Heart left ventricle (tissue), 13 donors: ENCODE measurements at regions not wholly inside any gene's neighbourhood (a gene's known extent, or its start where the extent isn't known, plus 50 kb on each side); places are given as distances from the start of the nearest gene placed in this dataset.

Experiments used
- POLR2A ChIP-seq, 2 donors: fragments of 450-650 bp; IDR thresholded peaks; one replicate each; pipeline ENCODE4 v1.6.1; 2017; ENCODE audit warnings: antibody characterized with exemption in 2 of 2, mild to moderate bottlenecking in 2 of 2, moderate library complexity in 2 of 2
- TF ChIP-seq, protein P1 (sequence below), 12 donors: fragments of 200-600 bp; sonication (generic) in 4 of 12; IDR thresholded peaks; one replicate each; pipeline versions ENCODE4 v1.5.0 to v1.8.0; 2018 to 2022; ENCODE audit warnings: antibody characterized with exemption in 12 of 12, mild to moderate bottlenecking in 5 of 12
- donor health status: ischemic (EF 13 %, LVEDD 7.1; RV severe dilation, severe dysfunction).
- donor health status: DM: no; HTN: yes; CAD: no.
- donor health status: DM: no; HTN: no; CAD: no.
- donor health status: ischemic (EF 25% LVEDD 6.9; RV normal size, moderate dysfunction).
- donor health status: ischemic (EF 25% LVEDD 5.7; RV mildly dilated, moderate dysfunction).
- donor health status: ischemic (EF 35%, LVEDD 5.7; RV mildly dilated, moderate dysfunction).
- donor health status: nonischemic (EF 11% LVEDD 7.7; RV severe dilation, severe dysfunction).
- donor health status: DM: yes; HTN: yes; CAD: no.
- donor health status: PGD.
- donor health status: ischemic (EF 29% LVEDD 5.4; RV normal size, mild dysfunction).
- donor health status: nonischemic (EF 23%, LVEDD 6.1; RV moderate dilation, normal function).

DNA sequence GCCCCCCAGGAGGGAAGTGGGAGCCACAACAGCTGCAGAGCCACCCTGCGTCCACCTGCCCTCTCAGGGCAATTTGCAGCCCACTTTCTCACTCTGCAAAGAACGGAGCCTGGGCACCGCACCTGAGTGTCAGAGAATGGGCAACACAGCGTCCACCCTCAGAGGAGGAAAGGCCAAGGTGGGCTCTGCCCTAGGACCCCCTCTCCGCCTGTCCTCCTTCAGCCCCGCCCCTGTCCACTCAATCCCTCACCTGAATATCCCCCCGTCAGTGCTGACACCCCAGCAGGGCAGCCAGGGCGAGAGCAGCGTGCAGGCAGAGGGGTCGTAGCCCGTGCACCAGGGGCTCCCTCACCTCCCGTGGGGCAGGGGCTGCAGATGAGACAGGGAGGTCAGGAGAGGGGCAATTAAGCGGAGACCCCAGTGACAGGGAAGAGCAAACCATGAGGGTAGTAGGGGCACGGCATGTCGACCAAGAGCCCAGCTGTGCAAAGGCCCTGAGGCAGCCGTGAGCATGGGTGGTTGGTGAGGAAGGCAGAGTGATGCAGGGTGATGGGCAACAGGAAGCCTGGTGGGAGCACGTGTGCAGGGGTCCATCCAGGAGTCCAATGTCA, 140.3 kb downstream of the OLFM1 start:
- TF ChIP-seq, protein P1, sequence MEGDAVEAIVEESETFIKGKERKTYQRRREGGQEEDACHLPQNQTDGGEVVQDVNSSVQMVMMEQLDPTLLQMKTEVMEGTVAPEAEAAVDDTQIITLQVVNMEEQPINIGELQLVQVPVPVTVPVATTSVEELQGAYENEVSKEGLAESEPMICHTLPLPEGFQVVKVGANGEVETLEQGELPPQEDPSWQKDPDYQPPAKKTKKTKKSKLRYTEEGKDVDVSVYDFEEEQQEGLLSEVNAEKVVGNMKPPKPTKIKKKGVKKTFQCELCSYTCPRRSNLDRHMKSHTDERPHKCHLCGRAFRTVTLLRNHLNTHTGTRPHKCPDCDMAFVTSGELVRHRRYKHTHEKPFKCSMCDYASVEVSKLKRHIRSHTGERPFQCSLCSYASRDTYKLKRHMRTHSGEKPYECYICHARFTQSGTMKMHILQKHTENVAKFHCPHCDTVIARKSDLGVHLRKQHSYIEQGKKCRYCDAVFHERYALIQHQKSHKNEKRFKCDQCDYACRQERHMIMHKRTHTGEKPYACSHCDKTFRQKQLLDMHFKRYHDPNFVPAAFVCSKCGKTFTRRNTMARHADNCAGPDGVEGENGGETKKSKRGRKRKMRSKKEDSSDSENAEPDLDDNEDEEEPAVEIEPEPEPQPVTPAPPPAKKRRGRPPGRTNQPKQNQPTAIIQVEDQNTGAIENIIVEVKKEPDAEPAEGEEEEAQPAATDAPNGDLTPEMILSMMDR (IDR thresholded peaks at IDR 0.05), result no peak
- no peak for TF ChIP-seq POLR2A (IDR thresholded peaks at IDR 0.05)
